AG08396 (cell line): ENCODE measurements at regions not wholly inside any gene's neighbourhood (a gene's known extent, or its start where the extent isn't known, plus 50 kb on each side); places are given as distances from the start of the nearest gene placed in this dataset.

Source experiments
- DNase-seq: peaks from one replicate; pipeline ENCODE4 v3.0.0; 2012; ENCODE audit warnings: low spot score, mixed read lengths

DNA sequence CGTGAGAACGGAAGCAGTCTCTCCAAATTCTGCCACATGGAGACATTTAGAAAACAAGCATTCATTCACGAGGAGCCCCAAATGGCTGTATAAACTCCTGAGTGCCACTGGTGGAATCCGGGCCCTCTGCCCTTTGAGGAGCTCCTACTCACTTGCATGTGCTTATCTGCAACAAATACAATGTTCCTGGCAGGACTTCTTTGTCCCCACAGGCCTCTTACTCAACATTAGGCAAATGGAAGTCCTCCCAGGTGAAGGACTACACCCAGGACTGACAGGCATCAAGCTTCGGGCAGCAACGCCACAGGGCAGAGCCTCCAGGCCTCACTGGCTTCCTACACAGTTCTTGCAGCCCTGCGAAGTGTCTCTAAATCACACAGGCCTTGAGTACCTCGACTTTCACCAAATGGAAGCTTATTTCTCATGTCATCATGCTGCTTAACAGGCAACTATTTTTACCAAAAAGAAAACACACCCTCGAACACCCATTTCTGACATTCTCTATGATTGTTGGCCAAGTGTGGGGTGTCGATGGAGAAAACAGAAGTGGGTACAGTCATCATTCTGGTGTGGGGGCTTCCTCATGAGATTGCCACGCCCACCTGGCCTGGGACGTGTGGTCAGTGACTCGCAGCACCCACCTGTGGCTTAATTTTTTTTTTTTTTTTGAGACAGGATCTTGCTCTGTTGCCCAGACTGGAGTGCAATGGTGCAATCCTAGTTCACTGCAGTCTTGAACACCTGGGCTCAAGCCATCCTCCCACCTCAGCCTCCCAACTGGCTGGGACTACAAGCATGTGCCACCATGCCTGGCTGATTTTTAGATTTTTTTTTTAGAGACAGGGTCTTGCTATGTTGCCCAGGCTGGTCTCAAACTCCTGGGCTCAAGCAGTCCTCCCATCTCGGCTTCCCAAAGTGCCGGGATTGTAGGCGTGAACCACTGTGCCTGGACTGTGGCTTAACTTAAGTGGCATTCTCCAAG, 186.8 kb upstream of the GLI2 start:
- no peak for DNase-seq

DNA sequence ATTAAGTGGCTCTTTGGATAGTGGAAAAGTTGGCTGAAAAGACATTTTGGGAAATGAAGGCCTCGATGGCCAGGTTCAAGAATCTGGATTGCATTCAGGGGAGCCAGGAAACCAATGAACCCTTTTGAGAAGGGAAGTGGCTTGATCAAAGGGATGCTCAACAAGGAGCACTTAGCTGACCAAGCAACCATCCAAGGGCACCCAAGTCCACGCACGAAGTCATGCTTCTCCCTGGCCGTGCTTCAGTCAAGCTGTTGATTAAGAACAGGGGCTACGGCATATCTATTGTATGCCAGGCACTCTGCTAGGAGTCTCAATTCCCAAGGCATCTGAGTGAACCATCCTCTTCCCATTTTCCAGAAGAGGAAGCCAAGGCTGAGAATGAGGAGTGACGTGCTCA, 185.8 kb upstream of the GLI2 start:
- DNase-seq, result no peak

- no peak for DNase-seq
These were observed 185.4 kb upstream of the GLI2 start for GRCh38 chr2:120550282-120550681.

DNA sequence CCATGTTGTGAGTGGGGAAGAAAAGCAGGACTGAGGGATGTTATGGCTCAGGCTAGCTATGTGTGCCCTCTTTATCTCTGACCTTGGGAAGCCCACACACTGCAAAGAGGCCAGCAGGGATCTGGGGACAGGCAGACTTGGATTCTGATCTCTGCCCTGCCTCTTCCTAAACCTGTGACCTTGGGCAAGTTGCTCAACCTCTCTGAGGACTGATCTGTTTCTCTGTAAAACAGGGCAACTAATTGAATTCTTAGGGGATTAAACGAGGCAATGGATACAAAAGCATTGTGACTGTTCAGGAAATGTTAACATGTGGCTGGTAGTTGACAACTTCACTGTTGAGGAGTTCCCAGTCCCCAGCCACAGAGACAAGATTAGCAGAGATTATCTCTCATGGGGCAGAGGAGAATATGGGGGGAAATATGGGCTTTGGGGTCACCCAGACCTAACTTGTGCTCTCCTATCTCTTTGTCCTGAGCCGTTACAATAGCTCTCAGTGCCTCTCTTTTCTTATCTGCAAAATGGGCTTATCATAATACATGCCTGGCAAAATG, 184.7 kb upstream of the GLI2 start:
- DNase-seq, result no peak

DNA sequence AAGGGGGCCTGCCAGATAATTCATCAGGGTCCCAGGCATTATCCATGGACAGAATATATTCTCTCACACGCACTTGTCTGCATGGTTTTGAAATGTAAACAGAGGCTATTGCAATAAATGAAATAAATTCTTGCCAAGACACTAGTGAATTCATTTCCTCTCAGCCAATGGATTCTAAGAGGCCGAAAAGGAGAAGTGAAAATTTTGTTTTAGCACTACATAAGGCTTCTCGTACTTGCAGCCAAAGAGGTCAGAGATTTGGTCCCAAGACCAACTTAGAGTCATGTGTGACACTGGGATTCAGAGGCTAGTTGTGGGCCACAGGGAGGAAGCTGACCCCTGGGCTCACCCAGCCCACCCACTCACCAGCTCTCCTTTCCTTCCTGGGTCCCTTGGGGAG, 184.1 kb upstream of the GLI2 start:
- no peak for DNase-seq

DNA sequence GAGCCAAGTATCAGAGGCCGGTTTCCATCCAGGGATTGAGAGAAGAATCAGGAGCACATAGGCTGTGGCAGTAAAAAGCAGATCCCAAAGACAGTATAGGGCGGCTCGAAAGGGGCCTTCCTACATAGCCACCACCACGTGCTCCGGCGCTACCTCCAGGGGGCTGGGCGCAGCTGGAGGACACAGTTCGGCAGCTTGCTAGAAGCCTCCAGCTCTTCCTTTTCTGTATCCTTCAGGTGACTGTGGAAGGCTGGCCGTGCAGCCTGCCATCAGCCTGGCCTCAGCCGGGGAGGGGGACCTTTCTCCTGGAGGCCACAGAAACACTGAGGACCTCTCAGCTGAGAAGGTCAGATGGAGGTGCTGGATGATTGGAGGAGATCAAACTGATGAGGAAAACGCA, 183.6 kb upstream of the GLI2 start:
- no peak for DNase-seq

- DNase-seq, result peak; percentile 48
These were observed 182.7 kb upstream of the GLI2 start for GRCh38 chr2:120552800-120553481.

- DNase-seq, result no peak
These were observed 181.0 kb upstream of the GLI2 start for GRCh38 chr2:120554625-120555032.

GRCh38 chr2:120555092-120555491, 180.6 kb upstream of the GLI2 start:
- no peak for DNase-seq

GRCh38 chr2:120556911-120557310, 178.8 kb upstream of the GLI2 start:
- no peak for DNase-seq

GRCh38 chr2:120558847-120559246, 176.8 kb upstream of the GLI2 start:
- no peak for DNase-seq

- DNase-seq, result peak; percentile 82
These were observed 176.3 kb upstream of the GLI2 start for GRCh38 chr2:120559401-120559800.

GRCh38 chr2:120560330-120560729, 175.3 kb upstream of the GLI2 start:
- DNase-seq, result no peak

GRCh38 chr2:120561379-120562035, 174.2 kb upstream of the GLI2 start:
- DNase-seq, result no peak

- DNase-seq, result no peak
These were observed 173.3 kb upstream of the GLI2 start for GRCh38 chr2:120562218-120563005.

- DNase-seq, result no peak
These were observed 172.1 kb upstream of the GLI2 start for GRCh38 chr2:120563616-120564015.

DNA sequence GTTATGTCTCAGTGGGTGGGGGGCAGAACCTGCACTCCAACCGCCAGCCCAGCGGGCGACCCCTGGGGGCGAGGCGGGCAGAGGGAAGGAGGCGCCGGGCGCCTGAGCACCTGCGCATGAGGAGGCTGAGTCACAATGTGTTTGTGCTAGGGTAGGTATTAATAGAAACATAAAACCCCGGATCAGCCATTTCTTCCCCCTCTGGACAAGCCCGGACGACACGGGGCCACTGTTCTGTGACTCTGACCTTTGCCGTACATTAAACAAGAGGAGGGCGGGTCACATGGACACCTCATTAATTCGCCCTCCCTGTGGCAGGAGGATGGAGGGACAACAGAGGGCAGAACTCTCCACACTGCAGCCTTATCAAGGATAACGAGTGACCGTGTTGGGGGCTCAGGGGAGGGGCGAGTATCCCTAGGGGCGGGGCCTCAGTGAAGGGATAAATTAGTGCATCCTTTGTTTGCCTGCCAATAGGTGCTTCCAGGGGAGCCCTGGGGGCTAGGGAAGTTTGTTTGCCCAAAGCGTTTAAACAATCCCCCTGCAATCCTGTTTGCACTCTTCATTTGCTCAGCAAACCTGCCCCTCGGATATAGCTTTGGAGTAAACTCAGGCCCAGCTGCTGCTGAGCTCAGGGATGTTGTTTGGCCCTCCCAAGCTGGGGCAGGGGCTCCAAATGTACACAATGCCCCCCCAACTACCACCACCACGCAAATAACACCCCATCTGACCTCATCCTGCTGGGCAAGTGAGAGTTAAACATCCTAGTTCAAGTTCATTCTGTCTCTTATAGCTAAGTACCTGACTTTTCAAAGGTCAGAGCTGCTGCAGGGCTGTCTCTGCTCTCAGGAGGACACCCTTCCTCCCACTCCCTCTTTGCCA, 171.2 kb upstream of the GLI2 start:
- no peak for DNase-seq

GRCh38 chr2:120565095-120565460, 170.6 kb upstream of the GLI2 start:
- no peak for DNase-seq

DNA sequence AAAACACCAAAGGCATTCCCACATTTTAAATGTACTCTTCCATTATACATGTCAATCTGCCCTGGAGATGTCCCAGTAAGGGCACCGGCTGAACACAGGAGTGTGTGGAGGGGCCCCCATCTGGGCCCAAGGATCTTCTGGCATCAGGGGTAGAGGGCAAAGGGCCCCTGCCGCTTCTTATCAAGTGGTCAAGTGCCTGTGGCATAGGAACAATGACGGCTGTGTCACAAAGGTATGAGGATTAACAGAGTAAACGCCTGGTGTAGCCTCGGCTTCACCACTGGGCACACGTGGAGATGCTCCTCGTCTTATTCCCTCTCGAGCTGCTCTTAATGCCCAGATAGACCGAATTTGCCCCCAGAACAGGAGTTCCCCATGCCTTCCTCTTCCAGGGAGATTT, 169.7 kb upstream of the GLI2 start:
- no peak for DNase-seq

GRCh38 chr2:120566331-120567035, 169.2 kb upstream of the GLI2 start:
- peak; percentile 93 for DNase-seq
